HG03575 (cell line): ENCODE measurements at regions not wholly inside any gene's neighbourhood (a gene's known extent, or its start where the extent isn't known, plus 50 kb on each side); places are given as distances from the start of the nearest gene placed in this dataset.

Source experiments
- ATAC-seq: cut with Tn5 transposase; IDR thresholded peaks from one replicate; pipeline ENCODE4 v1.9.1; 2021; ENCODE audit not compliant: unreplicated experiment, insufficient number of reproducible peaks, low FRiP score; ENCODE audit errors: extremely low read depth

DNA sequence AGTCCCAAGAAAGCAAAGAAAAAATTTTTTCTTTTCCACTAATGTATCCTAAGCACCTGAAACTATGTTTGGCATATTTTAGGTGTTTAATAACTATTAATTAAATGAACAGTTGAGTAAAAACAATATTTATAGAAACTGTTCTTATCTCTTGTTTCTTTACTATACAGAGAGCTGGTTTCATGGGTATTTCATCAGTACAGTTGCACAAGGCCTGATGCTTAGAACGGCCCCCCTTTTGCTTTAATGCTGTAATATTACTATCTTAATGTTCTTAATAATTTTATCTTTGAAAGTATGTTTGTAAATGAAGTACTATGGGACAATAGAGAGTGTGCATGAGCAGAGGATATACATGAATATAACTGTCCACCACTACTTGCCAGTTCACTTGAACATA is 479.1 kb upstream of the SLIT2 start:
- ATAC-seq, result no peak

DNA sequence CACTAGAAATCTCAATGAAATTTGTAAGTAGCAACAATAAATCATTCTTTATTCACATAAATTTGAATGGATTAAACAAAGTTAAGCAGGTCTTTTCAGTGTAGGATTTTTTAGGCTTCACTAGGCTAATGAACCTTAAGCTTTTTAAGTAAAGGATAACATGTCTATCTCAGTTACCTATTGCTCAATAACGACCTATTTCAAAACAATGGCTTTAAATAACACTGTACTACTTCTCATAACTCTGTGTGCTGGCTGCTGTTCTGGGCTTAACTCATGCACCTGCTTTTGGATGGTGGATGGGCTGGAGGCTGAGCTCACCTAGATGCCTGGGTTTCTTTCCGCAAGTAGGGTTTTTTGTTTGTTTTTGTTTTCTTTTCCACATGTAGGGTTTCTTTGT is 495.0 kb upstream of the SLIT2 start:
- ATAC-seq, result no peak

DNA sequence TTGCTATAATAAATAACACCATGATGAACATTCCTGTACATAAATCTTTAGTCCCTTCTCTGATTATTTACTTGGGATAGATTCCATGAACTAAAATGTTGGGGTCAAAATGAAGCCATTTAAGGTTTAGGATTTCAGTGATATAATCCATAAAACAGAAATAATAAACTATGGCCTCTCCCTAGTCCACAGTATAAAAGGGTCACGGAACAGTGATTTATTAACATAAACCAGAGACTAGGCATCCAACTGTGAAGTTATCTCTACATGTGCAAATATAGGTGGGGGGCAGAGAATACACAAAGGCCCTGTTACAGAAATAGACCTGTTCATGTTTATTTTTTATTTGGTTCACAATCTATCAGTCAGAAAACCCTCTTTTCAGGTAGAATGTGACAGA is 499.1 kb upstream of the SLIT2 start:
- no peak for ATAC-seq

DNA sequence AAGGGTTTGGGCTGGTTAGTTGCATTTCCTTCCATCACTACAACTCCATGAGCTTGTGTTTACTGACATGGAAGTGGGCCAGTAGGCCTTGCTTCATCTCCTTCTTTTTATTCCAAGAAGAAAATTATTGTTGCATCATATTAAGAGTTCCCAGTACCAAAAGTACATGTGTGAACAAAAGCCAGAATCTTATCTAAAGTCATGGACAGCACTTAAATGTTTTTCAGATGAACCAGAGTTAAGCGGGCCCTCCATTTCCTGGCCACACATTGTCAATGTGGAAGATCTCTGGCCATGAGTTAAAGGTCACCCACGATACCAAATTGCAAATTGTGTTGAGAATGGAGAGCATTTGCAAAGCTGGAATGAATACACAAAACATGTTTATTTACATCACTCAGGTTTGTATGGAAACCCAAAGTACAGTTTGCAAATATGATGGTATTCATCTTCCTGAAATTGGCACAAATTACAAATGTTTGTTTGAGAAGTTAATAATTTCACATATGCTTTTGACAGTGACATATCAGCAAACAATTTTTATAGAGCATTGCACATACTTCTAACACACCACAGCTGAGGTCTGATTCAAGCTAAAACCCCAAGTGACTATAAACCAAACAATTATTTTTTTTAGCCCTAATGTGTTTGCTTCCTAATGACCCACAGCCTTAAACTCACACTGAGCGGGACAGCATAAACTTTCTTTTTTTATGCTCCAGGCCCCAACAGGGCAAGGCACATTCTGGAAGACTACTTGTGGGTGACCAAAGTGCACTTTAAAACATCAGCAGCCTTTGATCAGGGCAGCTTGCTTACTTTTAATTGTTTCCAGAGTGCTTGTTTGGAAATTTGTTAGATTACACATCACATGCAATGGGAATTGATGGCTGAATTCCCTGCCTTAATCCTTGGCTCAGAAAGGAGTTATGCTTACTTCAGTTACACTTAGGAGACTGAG is 502.9 kb upstream of the SLIT2 start:
- ATAC-seq, result no peak

DNA sequence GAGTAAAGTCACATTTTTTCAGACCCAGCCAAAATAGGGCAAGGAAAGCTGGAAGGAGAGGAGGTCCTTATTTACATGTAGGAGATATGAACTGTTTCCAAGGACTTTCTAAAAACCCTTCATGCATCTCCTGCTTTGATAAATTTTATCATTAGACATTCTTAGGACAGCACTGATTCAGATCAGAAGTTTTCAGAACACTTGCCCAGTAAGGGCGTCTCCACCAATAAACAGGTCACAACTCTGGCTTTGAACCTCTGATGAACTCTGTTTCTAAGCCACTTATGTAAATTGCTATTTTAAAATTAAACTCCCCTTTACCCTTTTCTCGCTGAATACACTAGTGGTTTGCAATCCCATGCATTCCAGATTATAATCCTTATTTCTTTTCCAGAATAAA is 505.3 kb upstream of the SLIT2 start:
- ATAC-seq, result no peak

DNA sequence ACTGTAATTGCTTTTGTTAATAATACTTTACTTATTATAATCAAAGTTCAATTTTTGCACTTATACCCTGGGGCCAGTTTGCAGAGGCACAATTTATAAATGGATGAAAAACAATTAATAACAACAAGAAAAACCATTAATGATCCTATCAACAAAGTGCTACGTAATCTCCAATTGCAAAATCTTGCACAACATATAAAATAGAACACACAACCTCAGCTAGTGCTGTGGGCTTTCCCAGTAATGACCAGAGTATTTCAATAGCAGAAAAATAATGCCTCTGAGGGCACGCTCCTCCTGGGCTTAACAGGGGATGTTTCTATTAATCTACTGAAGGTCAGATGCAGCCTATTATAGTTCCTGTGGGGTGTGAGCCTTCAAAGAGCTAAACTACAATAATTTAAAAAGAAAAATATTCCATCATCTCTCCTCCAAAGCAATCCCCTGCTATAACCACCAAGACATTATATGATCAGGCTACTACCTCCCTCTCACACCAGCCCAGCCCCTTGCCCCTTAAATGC is 508.5 kb upstream of the SLIT2 start:
- no peak for ATAC-seq

DNA sequence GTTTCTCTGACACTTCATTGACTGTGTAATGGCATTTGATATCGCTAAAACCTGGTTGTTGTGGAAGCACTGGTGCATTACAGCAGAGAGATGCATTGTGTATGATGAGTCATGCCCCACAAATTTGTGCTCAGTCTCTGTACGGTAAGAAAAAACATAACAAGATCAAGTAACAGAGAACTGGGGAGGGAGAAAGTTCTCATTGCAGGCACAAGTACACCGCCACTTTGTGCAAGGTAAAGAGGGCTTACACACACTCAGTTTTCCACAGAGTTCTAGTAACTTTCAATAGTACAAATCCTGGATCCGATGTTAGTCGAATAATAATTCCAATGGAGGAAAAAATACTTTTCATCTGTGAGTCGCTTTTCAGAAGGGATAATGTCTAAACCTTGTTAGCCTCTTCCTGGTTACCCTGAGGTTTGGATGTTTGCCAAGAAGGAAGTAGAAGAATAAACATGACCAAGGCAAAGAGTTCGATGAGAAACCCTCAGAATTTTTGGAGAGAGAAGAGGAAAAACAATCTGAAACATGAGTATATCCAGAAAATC is 512.5 kb upstream of the SLIT2 start:
- ATAC-seq, result no peak

DNA sequence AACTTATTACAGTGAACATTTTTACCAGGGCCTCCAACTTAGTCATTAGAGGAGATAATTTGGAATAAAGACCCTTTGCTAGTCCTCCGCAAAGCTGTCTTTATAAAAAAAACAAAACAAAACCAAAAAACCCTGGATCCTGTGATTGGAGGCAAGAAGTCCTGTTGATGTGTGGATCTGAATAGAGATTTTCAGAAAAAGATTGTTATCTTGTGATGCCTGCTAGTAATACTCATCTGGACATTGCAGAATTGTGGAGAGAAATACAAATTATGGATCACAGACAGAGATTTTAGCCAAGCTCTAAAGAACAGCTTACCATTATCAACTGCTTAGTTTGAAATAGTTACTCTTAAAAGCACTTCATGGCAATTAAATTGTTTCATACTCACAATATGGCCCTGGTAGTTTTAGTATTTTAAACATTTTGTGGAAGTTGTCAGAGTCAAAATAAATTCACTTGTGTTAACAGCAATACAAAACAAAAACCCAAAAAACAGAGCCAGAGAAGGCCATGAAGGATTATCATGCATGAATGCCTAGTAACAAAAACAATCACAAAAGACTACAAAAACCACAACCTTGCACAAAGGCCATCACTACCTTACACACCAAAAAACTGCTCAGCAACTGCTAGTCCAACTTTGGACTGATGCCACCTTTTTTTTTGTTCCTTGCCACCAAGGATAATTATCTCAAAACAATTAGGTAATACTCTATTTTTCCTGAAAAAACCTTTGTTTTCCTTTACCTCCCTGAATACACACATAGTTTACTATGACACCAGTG is 514.5 kb upstream of the SLIT2 start:
- no peak for ATAC-seq

DNA sequence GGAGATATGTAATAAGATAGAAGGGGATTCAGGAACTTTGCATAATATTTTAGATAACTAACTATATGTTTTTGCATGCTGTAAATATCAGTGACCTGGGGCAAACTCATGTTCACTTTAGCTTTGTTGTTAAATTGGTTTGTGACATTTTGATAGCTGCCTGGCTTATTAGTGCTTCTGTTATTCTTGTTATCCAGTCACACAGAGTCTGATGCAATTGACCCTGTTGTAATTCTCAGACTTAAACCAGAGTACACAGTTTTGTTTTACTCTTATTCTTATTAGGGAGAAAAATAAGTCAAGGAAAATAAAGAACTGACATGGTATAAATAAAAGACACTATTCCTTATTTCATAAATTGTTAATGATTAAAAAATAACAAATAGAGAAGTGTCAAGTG is 516.7 kb upstream of the SLIT2 start:
- no peak for ATAC-seq

DNA sequence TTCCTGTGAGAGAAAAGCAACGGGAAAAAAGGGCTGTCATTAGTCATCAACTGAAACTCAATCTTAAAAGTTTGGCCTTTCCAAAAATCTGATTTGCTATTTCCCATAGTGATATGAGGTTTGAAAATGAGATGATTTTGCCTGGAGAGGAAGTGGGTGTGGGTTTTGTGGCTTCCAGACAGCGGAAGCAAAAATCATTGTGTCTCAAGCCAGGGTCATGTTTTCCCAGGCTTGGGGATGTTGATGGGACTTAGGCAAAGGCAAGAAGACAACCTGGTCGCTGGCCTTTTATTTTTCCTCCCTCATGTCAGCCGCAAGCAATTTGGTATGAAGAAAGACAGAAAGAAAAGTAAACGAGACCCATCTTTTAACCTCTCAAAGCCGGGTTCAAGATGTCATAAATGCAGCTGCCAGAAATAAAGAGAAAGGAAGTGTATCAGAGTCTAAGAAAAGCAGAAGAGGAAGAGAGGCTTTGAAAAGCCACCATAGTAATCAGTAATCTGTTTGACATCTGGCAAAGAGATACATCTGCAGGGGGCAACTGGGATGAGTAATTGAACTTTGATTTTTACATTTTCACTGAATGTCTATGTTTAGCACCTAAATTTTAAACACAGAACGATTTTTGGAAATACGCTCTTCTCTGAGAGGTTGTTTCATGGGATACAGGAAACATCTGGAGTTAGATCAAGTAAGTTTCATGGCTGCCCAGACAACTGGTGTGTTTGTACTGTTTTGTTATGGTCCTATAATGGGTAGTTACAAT is 521.6 kb upstream of the SLIT2 start:
- ATAC-seq, result no peak

DNA sequence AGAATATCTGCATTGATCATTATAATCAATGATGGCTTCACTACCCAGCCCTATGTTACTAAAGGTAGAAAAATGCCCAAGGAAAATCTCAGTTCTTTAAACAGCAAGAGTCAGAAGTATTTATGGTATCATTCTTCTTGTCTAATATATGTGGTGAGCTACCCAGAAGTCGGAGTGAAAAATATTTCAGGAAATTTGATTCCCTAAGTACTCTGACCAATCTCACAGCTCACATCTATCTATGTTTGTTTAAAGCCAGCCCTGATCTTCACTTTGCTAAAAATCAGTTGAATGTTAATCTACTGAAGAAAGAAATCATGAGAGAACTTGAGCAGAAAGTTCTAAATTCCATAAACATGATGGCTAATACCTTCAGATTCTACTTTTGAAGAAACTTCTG is 522.9 kb upstream of the SLIT2 start:
- ATAC-seq, result no peak

DNA sequence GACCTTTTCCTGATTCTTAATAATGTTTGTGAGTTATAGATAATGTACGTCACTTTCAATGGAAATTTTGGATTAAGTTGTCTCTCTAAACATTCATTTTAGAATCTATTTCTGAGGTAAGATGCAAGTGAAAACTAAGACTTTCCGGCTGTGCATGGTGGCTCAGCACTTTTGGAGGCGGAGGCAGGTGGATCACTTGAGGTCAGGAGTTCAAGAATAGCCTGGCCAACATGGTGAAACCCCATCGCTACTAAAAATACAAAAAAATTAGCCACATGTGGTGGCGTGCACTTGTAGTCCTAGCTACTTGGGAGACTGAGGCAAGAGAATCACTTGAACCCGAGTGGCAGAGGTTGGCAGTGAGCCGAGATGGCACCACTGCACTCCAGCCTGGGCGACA is 524.6 kb upstream of the SLIT2 start:
- ATAC-seq, result no peak

DNA sequence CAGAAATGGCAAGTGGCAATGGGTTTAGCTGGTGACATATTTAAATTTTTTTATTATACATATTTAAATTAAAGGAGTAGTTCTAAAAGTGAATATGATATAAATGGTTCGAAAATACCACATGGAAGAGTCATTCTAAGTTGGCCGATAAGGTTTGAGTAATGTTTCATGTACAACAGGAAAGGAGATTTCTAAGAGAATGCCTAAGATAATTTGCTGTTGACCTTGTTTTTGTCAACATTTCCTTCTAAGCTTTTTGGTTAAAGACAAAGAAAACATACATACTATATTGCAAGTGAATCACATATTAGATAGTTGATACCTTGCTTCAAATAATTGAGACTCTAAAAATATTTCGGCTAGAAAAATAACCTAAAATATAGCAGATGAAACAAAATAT is 526.6 kb upstream of the SLIT2 start:
- ATAC-seq, result no peak

DNA sequence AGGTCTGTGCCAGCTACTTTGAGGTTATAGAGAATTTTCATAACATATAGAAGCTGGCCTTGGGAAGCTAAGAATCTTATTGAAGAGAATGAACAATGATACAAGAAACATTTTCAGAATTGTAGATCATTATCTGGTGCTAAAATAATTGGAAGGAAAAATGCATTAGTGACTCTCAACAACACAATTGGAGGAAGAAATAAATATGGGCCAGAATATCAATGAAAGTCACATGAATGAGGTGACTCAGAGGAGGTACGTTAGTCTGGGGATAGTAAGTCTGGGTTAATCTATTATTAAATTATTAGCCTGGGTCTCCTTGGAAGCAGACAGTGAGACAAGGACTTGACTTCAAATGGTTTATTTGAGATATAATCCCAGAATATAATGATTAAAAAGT is 529.3 kb upstream of the SLIT2 start:
- ATAC-seq, result no peak

DNA sequence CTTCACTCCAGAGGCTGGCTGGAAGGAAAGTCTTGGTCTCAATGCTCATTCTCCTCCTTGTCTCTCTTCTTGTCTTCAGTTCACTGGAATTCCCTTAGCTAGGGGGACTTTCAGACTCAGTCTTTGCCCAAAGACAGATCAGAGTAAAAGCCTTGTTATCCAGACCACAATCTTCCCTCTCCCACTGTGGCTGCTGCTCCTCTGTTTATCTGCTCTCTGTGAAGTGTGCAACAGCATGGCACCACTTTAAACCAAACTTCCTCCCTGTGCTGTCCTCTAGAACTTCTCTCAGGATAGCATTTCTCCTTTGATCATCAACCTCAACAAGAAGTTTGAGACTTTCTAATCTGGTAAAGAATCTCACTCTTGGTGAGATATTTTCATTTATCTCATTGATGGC is 530.1 kb upstream of the SLIT2 start:
- ATAC-seq, result no peak

DNA sequence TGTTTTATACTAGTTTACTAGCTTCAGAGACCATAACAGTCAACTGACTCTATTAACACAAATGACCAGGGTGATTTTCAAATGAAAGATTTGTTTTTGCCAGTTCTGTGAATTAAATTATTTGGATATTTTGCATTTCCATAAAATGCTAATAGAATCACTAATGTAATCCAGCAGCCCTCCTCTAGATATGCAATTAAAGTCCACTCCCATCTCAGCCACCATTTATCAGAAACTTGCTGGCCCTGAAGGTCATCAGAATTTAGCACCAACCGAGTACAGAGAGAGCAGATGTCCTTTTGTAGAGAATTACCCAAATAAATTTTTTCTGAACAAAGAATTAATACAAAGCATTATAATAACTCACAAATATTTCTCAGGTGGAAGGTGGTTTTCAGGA is 531.1 kb upstream of the SLIT2 start:
- no peak for ATAC-seq

DNA sequence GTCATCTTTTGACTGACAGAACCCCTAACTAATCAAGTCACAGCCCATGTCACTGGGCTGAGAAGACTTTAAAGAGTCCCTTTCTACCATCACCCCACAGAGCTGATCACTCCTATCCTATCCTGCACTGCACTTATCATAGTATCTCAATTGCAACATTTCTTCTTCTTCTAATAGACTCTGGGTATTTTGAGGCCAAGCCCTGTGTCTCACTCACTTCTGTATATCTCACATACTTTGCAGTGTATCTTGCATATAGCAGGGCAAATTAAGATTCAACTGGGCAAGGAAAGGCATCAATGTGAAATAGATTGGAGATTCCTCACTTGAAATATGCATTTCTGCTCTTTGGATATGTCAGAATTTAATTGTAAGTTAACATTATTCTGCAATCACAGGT is 531.5 kb upstream of the SLIT2 start:
- ATAC-seq, result no peak

DNA sequence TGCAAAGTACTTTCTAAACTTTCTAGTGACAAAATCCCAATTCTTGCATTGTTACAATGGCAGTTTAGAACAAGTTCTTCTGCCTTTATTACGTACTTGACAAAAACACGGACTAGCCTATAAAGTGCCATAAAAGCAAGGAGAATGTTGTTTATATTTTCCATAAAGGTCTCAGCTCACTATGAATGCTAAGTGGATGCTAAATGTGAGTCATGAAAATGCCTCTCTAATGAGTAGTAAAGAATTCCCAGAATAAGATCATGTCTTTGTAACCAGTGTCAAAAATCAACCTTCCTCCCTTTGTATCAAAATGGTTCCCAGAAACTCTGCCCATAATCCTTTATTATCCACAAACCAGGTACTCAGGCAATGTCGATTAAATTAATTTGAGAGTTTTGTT is 539.8 kb upstream of the SLIT2 start:
- ATAC-seq, result no peak

DNA sequence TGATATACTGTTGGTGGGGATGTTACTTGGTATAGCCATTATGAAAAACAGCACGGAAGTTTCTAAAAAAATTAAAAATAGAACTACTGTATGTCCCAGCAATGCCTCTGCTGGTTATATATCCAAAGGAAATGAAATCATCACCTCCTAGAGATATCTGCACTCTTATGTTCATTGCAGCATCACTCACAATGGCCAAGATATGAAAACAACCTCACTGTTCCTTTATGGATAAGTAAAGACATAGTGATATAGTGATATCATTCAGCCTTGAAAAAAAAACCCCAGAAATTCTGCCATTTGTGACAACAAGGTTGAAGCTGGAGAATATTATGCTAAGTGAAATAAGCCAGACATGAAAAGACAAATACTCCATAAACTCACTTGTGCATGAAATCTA is 543.8 kb upstream of the SLIT2 start:
- ATAC-seq, result no peak
